WTC11 (cell line): ENCODE measurements at regions not wholly inside any gene's neighbourhood (a gene's known extent, or its start where the extent isn't known, plus 50 kb on each side); places are given as distances from the start of the nearest gene placed in this dataset.

Experiments used
- CTCF ChIP-seq: fragments of 200-600 bp; IDR thresholded peaks from 2 replicates; pipeline ENCODE4 v1.8.0; 2022; ENCODE audit warnings: antibody characterized with exemption
- NR3C1 ChIP-seq: sonication (generic); formaldehyde crosslinking; conservative IDR thresholded peaks from 2 replicates; pipeline ENCODE4 v1.8.1; 2023; ENCODE audit warnings: low read depth, mild to moderate bottlenecking, missing genetic modification reagents
- PREB ChIP-seq: sonication (generic); formaldehyde crosslinking; IDR thresholded peaks from 2 replicates; pipeline ENCODE4 v1.8.1; 2022; ENCODE audit warnings: mild to moderate bottlenecking, missing genetic modification reagents, moderate library complexity, borderline replicate concordance
- ZNF232 ChIP-seq: sonication (generic); formaldehyde crosslinking; IDR thresholded peaks from 2 replicates; pipeline ENCODE4 v1.8.0; 2022; ENCODE audit warnings: mild to moderate bottlenecking, missing genetic modification reagents
- ZNF317 ChIP-seq: sonication (generic); formaldehyde crosslinking; IDR thresholded peaks from 2 replicates; pipeline ENCODE4 v1.8.1; 2023; ENCODE audit warnings: low read depth, mild to moderate bottlenecking, moderate library complexity, missing genetic modification reagents, borderline replicate concordance
- TF ChIP-seq, protein P1 (sequence below): fragments of 250-450 bp; sonication (Bioruptor Pico); IDR thresholded peaks from 2 replicates; pipeline ENCODE4 v2.1.2; 2022; ENCODE audit warnings: mild to moderate bottlenecking, moderate library complexity
- TF ChIP-seq, protein P2 (sequence below): fragments of 250-450 bp; sonication (Bioruptor Pico); IDR thresholded peaks from 2 replicates; pipeline ENCODE4 v1.9.0; 2021; ENCODE audit warnings: mild to moderate bottlenecking
- TF ChIP-seq, protein P3 (sequence below): sonication (generic); formaldehyde crosslinking; IDR thresholded peaks from 2 replicates; pipeline ENCODE4 v1.8.0; 2022; ENCODE audit warnings: mild to moderate bottlenecking, missing genetic modification reagents
- TF ChIP-seq, protein P4 (sequence below): sonication (generic); formaldehyde crosslinking; IDR thresholded peaks from 2 replicates; pipeline ENCODE4 v1.8.0; 2022; ENCODE audit warnings: mild to moderate bottlenecking, missing genetic modification reagents
- TF ChIP-seq, protein P5 (sequence below): sonication (generic); formaldehyde crosslinking; IDR thresholded peaks from 2 replicates; pipeline ENCODE4 v1.8.1; 2023; ENCODE audit warnings: mild to moderate bottlenecking, missing genetic modification reagents, moderate library complexity
- TF ChIP-seq, protein P6 (sequence below): sonication (generic); formaldehyde crosslinking; IDR thresholded peaks from 2 replicates; pipeline ENCODE4 v1.8.1; 2022; ENCODE audit warnings: mild to moderate bottlenecking, moderate library complexity, missing genetic modification reagents
- TF ChIP-seq, protein P7 (sequence below): sonication (generic); formaldehyde crosslinking; IDR thresholded peaks from 2 replicates; pipeline ENCODE4 v1.8.1; 2022; ENCODE audit warnings: low read depth, missing genetic modification reagents, borderline replicate concordance
- TF ChIP-seq, protein P8 (sequence below): sonication (generic); formaldehyde crosslinking; IDR thresholded peaks from 2 replicates; pipeline ENCODE4 v1.8.0; 2022; ENCODE audit warnings: mild to moderate bottlenecking, missing genetic modification reagents
- TF ChIP-seq, protein P9 (sequence below): sonication (generic); formaldehyde crosslinking; IDR thresholded peaks from 2 replicates; pipeline ENCODE4 v1.8.0; 2023; ENCODE audit warnings: mild to moderate bottlenecking, missing genetic modification reagents

- TF ChIP-seq, protein P1, sequence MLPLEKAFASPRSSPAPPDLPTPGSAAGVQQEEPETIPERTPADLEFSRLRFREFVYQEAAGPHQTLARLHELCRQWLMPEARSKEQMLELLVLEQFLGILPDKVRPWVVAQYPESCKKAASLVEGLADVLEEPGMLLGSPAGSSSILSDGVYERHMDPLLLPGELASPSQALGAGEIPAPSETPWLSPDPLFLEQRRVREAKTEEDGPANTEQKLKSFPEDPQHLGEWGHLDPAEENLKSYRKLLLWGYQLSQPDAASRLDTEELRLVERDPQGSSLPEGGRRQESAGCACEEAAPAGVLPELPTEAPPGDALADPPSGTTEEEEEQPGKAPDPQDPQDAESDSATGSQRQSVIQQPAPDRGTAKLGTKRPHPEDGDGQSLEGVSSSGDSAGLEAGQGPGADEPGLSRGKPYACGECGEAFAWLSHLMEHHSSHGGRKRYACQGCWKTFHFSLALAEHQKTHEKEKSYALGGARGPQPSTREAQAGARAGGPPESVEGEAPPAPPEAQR (CRISPR knock-in tag), result no peak
- TF ChIP-seq ZNF317 (CRISPR knock-in tag) (no peak), ZNF232 (CRISPR knock-in tag) (no peak), CTCF (no peak), PREB (CRISPR knock-in tag) (no peak), NR3C1 (CRISPR knock-in tag) (no peak)
- TF ChIP-seq, protein P2, sequence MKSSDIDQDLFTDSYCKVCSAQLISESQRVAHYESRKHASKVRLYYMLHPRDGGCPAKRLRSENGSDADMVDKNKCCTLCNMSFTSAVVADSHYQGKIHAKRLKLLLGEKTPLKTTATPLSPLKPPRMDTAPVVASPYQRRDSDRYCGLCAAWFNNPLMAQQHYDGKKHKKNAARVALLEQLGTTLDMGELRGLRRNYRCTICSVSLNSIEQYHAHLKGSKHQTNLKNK (CRISPR knock-in tag), result no peak
- TF ChIP-seq, protein P3, sequence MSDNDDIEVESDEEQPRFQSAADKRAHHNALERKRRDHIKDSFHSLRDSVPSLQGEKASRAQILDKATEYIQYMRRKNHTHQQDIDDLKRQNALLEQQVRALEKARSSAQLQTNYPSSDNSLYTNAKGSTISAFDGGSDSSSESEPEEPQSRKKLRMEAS (CRISPR knock-in tag), result no peak
- TF ChIP-seq, protein P4, sequence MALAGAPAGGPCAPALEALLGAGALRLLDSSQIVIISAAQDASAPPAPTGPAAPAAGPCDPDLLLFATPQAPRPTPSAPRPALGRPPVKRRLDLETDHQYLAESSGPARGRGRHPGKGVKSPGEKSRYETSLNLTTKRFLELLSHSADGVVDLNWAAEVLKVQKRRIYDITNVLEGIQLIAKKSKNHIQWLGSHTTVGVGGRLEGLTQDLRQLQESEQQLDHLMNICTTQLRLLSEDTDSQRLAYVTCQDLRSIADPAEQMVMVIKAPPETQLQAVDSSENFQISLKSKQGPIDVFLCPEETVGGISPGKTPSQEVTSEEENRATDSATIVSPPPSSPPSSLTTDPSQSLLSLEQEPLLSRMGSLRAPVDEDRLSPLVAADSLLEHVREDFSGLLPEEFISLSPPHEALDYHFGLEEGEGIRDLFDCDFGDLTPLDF (CRISPR knock-in tag), result no peak
- TF ChIP-seq, protein P5, sequence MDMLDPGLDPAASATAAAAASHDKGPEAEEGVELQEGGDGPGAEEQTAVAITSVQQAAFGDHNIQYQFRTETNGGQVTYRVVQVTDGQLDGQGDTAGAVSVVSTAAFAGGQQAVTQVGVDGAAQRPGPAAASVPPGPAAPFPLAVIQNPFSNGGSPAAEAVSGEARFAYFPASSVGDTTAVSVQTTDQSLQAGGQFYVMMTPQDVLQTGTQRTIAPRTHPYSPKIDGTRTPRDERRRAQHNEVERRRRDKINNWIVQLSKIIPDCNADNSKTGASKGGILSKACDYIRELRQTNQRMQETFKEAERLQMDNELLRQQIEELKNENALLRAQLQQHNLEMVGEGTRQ (CRISPR knock-in tag), result no peak
- TF ChIP-seq, protein P6, sequence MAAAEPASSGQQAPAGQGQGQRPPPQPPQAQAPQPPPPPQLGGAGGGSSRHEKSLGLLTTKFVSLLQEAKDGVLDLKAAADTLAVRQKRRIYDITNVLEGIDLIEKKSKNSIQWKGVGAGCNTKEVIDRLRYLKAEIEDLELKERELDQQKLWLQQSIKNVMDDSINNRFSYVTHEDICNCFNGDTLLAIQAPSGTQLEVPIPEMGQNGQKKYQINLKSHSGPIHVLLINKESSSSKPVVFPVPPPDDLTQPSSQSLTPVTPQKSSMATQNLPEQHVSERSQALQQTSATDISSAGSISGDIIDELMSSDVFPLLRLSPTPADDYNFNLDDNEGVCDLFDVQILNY (CRISPR knock-in tag), result no peak
- TF ChIP-seq, protein P7, sequence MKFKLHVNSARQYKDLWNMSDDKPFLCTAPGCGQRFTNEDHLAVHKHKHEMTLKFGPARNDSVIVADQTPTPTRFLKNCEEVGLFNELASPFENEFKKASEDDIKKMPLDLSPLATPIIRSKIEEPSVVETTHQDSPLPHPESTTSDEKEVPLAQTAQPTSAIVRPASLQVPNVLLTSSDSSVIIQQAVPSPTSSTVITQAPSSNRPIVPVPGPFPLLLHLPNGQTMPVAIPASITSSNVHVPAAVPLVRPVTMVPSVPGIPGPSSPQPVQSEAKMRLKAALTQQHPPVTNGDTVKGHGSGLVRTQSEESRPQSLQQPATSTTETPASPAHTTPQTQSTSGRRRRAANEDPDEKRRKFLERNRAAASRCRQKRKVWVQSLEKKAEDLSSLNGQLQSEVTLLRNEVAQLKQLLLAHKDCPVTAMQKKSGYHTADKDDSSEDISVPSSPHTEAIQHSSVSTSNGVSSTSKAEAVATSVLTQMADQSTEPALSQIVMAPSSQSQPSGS (CRISPR knock-in tag), result no peak
- TF ChIP-seq, protein P8, sequence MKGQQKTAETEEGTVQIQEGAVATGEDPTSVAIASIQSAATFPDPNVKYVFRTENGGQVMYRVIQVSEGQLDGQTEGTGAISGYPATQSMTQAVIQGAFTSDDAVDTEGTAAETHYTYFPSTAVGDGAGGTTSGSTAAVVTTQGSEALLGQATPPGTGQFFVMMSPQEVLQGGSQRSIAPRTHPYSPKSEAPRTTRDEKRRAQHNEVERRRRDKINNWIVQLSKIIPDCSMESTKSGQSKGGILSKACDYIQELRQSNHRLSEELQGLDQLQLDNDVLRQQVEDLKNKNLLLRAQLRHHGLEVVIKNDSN, result no peak
- TF ChIP-seq, protein P9, sequence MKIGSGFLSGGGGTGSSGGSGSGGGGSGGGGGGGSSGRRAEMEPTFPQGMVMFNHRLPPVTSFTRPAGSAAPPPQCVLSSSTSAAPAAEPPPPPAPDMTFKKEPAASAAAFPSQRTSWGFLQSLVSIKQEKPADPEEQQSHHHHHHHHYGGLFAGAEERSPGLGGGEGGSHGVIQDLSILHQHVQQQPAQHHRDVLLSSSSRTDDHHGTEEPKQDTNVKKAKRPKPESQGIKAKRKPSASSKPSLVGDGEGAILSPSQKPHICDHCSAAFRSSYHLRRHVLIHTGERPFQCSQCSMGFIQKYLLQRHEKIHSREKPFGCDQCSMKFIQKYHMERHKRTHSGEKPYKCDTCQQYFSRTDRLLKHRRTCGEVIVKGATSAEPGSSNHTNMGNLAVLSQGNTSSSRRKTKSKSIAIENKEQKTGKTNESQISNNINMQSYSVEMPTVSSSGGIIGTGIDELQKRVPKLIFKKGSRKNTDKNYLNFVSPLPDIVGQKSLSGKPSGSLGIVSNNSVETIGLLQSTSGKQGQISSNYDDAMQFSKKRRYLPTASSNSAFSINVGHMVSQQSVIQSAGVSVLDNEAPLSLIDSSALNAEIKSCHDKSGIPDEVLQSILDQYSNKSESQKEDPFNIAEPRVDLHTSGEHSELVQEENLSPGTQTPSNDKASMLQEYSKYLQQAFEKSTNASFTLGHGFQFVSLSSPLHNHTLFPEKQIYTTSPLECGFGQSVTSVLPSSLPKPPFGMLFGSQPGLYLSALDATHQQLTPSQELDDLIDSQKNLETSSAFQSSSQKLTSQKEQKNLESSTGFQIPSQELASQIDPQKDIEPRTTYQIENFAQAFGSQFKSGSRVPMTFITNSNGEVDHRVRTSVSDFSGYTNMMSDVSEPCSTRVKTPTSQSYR, result no peak
Measured at GRCh38 chr14:27367345-27367744, 769.5 kb upstream of the NOVA1 start.
